ENCODE measurements at regions not wholly inside any gene's neighbourhood (a gene's known extent, or its start where the extent isn't known, plus 50 kb on each side); places are given as distances from the start of the nearest gene placed in this dataset. TPM values are rescaled to one million over a fixed set of nuclear protein-coding genes. Genes with fewer than 3 reads are reported as not detected.

GRCh38 chr2:44109166-44109565 lies 59.5 kb upstream of the PPM1B start:
- H3K4me3 ChIP-seq (ENCODE audit: low read depth, low read length): no peak overlapping the region
- no peak for DNase-seq (ENCODE audit: low read depth)
- TF ChIP-seq, protein P1, sequence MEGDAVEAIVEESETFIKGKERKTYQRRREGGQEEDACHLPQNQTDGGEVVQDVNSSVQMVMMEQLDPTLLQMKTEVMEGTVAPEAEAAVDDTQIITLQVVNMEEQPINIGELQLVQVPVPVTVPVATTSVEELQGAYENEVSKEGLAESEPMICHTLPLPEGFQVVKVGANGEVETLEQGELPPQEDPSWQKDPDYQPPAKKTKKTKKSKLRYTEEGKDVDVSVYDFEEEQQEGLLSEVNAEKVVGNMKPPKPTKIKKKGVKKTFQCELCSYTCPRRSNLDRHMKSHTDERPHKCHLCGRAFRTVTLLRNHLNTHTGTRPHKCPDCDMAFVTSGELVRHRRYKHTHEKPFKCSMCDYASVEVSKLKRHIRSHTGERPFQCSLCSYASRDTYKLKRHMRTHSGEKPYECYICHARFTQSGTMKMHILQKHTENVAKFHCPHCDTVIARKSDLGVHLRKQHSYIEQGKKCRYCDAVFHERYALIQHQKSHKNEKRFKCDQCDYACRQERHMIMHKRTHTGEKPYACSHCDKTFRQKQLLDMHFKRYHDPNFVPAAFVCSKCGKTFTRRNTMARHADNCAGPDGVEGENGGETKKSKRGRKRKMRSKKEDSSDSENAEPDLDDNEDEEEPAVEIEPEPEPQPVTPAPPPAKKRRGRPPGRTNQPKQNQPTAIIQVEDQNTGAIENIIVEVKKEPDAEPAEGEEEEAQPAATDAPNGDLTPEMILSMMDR (IDR thresholded peaks at IDR 0.05; ENCODE audit: insufficient read depth, low read depth, low read length): no peak

GRCh38 chr2:44110444-44110843 lies 58.2 kb upstream of the PPM1B start:
- no peak overlapping the region for H3K4me3 ChIP-seq (ENCODE audit: low read depth, low read length)
- no peak for DNase-seq (ENCODE audit: low read depth)
- TF ChIP-seq, protein P1 (IDR thresholded peaks at IDR 0.05; ENCODE audit: insufficient read depth, low read depth, low read length): no peak

GRCh38 chr2:44112096-44112495 lies 56.6 kb upstream of the PPM1B start:
- no peak for DNase-seq (ENCODE audit: low read depth)
- H3K4me3 ChIP-seq (ENCODE audit: low read depth, low read length): no peak overlapping the region
- TF ChIP-seq, protein P1 (IDR thresholded peaks at IDR 0.05; ENCODE audit: insufficient read depth, low read depth, low read length): no peak

- TF ChIP-seq, protein P1 (IDR thresholded peaks at IDR 0.05; ENCODE audit: insufficient read depth, low read depth, low read length): no peak
- DNase-seq (ENCODE audit: low read depth): no peak
- no peak overlapping the region for H3K4me3 ChIP-seq (ENCODE audit: low read depth, low read length)
Observed at GRCh38 chr2:44116319-44116718, 52.4 kb upstream of the PPM1B start.

DNA sequence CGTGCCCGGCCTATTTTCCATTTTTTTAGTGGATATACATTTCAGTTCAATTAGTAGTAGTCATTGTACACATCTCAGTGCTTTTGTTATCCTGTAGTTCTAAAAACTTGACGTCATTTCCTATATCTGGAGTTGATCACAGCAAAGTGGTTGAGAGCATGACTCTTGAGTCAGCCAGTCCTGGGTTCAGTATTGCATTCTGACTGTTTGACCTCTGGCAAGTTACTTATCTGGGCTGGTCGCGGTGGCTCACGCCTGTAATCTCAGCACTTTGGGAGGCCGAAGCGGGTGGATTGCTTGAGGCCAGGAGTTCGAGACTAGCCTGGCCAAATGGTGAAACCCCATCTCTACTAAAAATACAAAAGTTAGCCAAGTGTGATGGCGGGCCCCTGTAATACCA lies 50.4 kb upstream of the PPM1B start:
- no peak overlapping the region for H3K4me3 ChIP-seq (ENCODE audit: low read depth, low read length)
- peak; percentile 64 for DNase-seq (ENCODE audit: low read depth)
- TF ChIP-seq, protein P1 (IDR thresholded peaks at IDR 0.05; ENCODE audit: insufficient read depth, low read depth, low read length): no peak

Small RNA genes in the stretch of these regions (small RNA-seq; reads per million reads assigned to genes)
- not detected for gene AC019129.1

All from fibroblast of villous mesenchyme (primary cell).